ENCODE measurements at regions not wholly inside any gene's neighbourhood (a gene's known extent, or its start where the extent isn't known, plus 50 kb on each side); places are given as distances from the start of the nearest gene placed in this dataset.

DNA sequence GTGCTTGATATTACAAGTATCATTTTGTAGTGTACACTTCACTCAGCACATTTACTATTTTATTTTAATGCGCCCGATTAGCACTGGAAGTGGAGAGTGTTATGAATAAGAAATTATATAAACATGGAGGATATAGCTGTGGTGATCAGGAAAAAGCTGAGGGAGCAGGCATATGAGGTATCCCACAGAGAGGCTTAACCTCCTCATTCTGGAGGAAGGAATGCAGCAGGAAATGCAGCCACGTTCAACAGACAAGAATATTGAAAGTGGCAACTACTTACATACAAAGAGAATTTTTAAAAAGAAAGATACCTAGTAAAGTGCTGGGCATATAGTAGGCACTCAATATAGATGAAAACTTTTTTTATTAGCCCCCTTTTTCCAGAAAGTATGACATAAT is 166.0 kb upstream of the SATB1 start:
- Histone ChIP-seq H3K27ac (ENCODE audit: poor library complexity, severe bottlenecking) (no peak overlapping the region), H3K4me3 (ENCODE audit: severe bottlenecking) (no peak overlapping the region), H3K9me3 (ENCODE audit: severe bottlenecking) (no peaks in the 10 kb centered on the region), H3K36me3 (ENCODE audit: low read depth) (no peaks in the 10 kb centered on the region), H3K27me3 (ENCODE audit: insufficient read depth, poor library complexity, severe bottlenecking) (no peaks in the 10 kb centered on the region), H3K4me1 (ENCODE audit: insufficient read depth, poor library complexity, severe bottlenecking) (no peaks in the 10 kb centered on the region)
- no peak for TF ChIP-seq CTCF (IDR thresholded peaks at IDR 0.05; ENCODE audit: poor library complexity, severe bottlenecking)
- ATAC-seq (ENCODE audit: low read depth) (no peak), DNase-seq (ENCODE audit: low spot score) (no peak)

DNA sequence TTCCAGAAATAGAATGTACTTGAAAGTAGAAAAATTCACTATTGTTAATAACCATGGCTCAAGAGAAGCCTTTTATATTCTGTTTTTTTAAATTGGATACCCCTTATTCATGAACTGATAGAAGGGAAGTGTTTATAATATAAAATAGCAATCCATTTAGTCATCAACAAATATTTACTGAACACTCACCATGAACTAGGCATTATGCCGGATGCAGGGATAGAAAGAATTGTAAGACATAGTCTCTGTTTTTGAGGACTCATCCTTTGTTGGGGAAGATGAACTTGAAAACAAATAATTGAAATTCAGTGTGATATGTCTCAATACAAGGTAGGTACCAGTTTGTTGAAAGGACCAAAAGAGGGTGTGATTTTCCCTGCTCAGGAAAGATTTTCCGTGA is 160.9 kb upstream of the SATB1 start:
- Histone ChIP-seq H3K36me3 (ENCODE audit: low read depth) (no peaks in the 10 kb centered on the region), H3K27me3 (ENCODE audit: insufficient read depth, poor library complexity, severe bottlenecking) (no peaks in the 10 kb centered on the region), H3K4me1 (ENCODE audit: insufficient read depth, poor library complexity, severe bottlenecking) (no peaks in the 10 kb centered on the region), H3K4me3 (ENCODE audit: severe bottlenecking) (no peak overlapping the region), H3K9me3 (ENCODE audit: severe bottlenecking) (no peaks in the 10 kb centered on the region), H3K27ac (ENCODE audit: poor library complexity, severe bottlenecking) (no peak overlapping the region)
- no peak for DNase-seq (ENCODE audit: low spot score)
- no peak for TF ChIP-seq CTCF (IDR thresholded peaks at IDR 0.05; ENCODE audit: poor library complexity, severe bottlenecking)
- no peak for ATAC-seq (ENCODE audit: low read depth)

DNA sequence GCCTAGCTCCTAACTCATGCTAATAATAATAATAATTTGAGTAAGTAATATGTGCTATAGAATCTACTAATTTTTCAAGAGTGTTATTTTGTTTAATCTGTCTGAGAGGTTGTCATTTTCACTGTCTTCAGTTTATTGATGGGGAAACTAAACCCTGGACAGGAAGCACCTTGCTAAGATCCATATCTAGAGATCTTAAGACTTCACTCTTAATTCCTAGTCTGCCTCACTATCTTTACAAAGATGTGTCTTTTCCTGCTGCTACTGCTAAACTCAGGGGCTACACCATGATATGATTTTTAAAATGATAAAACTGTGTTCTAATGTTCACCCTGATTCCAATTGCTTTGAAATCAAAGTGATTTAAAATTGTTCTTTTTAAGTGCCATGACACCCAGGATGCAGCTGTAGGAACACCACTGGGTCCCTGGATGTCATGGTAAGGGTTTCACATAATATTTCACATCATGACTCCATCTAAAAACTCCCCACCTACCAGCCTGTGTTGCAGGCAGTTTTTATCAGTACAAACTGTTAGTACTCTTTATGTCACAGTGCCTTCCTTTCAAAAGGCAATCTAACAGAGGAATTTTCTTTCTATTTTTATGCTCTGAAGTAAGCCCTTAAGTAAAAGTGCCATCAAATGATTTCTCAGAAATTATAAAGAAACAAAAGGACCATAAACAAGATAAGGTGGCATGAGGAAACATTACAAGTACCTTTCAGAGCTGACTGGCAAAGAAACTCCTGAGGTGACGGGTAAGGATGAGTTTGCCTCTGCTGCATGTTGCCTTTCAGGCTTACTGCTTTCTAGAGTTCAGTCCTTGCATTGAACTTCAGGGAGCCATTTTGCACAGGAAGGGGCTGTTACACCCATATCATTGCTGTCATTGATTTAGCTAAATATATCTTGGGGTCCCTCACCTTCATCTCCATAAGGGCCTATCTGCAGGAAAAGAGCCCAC is 160.1 kb upstream of the SATB1 start:
- H3K27ac ChIP-seq (ENCODE audit: poor library complexity, severe bottlenecking), result no peak overlapping the region
- ATAC-seq (ENCODE audit: low read depth), result no peak
- no peak overlapping the region for H3K4me3 ChIP-seq (ENCODE audit: severe bottlenecking)
- H3K9me3 ChIP-seq (ENCODE audit: severe bottlenecking), result no peaks in the 10 kb centered on the region
- no peaks in the 10 kb centered on the region for H3K4me1 ChIP-seq (ENCODE audit: insufficient read depth, poor library complexity, severe bottlenecking)
- H3K27me3 ChIP-seq (ENCODE audit: insufficient read depth, poor library complexity, severe bottlenecking), result no peaks in the 10 kb centered on the region
- no peaks in the 10 kb centered on the region for H3K36me3 ChIP-seq (ENCODE audit: low read depth)
- DNase-seq (ENCODE audit: low spot score), result no peak
- TF ChIP-seq CTCF (IDR thresholded peaks at IDR 0.05; ENCODE audit: poor library complexity, severe bottlenecking), result no peak

DNA sequence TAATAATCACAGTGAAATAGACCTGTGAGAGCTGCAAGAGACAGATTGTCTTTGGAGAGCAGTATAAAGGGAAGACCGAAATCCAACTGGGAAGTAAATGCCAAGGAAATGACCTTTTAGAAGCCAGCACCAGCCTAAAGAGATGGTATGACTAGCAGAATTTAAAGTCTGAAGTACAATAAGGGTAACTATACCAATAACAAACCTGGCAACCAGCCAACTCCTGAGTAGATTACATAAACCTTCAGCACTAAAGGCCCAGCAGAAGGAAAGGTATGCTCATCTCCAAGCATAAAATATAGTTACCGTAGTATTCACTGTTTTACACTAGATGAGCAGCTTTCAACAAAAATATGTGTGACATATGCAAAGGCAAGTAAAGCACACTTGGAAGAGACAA is 155.1 kb upstream of the SATB1 start:
- ATAC-seq (ENCODE audit: low read depth) (no peak), DNase-seq (ENCODE audit: low spot score) (no peak)
- H3K4me1 ChIP-seq (ENCODE audit: insufficient read depth, poor library complexity, severe bottlenecking), result no peaks in the 10 kb centered on the region
- no peak overlapping the region for H3K4me3 ChIP-seq (ENCODE audit: severe bottlenecking)
- H3K9me3 ChIP-seq (ENCODE audit: severe bottlenecking), result no peaks in the 10 kb centered on the region
- no peak overlapping the region for H3K27ac ChIP-seq (ENCODE audit: poor library complexity, severe bottlenecking)
- no peaks in the 10 kb centered on the region for H3K36me3 ChIP-seq (ENCODE audit: low read depth)
- H3K27me3 ChIP-seq (ENCODE audit: insufficient read depth, poor library complexity, severe bottlenecking), result no peaks in the 10 kb centered on the region
- TF ChIP-seq CTCF (IDR thresholded peaks at IDR 0.05; ENCODE audit: poor library complexity, severe bottlenecking), result no peak

GRCh38 chr3:18579661-18580060 is 154.5 kb upstream of the SATB1 start:
- DNase-seq (ENCODE audit: low spot score) (no peak), ATAC-seq (ENCODE audit: low read depth) (no peak)
- Histone ChIP-seq H3K4me3 (ENCODE audit: severe bottlenecking) (no peak overlapping the region), H3K9me3 (ENCODE audit: severe bottlenecking) (no peaks in the 10 kb centered on the region), H3K36me3 (ENCODE audit: low read depth) (no peaks in the 10 kb centered on the region), H3K4me1 (ENCODE audit: insufficient read depth, poor library complexity, severe bottlenecking) (no peaks in the 10 kb centered on the region), H3K27ac (ENCODE audit: poor library complexity, severe bottlenecking) (no peak overlapping the region), H3K27me3 (ENCODE audit: insufficient read depth, poor library complexity, severe bottlenecking) (no peaks in the 10 kb centered on the region)
- TF ChIP-seq CTCF (IDR thresholded peaks at IDR 0.05; ENCODE audit: poor library complexity, severe bottlenecking), result no peak

Data from RWPE2 (cell line).